DOHH2 (cell line): ENCODE measurements at regions not wholly inside any gene's neighbourhood (a gene's known extent, or its start where the extent isn't known, plus 50 kb on each side); places are given as distances from the start of the nearest gene placed in this dataset.
"Not testable (repeated sequence)": the region's sequence is repeated elsewhere in the genome, so short reads cannot be mapped to it uniquely, and the experiment has no call there.

Source experiments
- H3F3A ChIP-seq: fragments of 200-600 bp; sonication (generic), shearing (Covaris generic); 2 replicates; pipeline ENCODE4 v1.6.0; 2016; ENCODE audit warnings: antibody characterized with exemption, mild to moderate bottlenecking; ENCODE audit not compliant: control insufficient read depth, insufficient read depth
- H3K27ac ChIP-seq: fragments of 200-600 bp; sonication (generic); 2 replicates; pipeline ENCODE4 v1.5.1; 2014; ENCODE audit warnings: low read depth, mild to moderate bottlenecking, low read length, moderate library complexity
- H3K27me3 ChIP-seq: fragments of 200-600 bp; sonication (generic); 2 replicates; pipeline ENCODE4 v1.6.1; 2014; ENCODE audit warnings: mild to moderate bottlenecking, low read length, mixed read lengths; ENCODE audit not compliant: control insufficient read depth
- H3K36me3 ChIP-seq: fragments of 200-600 bp; sonication (generic); 2 replicates; pipeline ENCODE4 v1.6.1; 2014; ENCODE audit warnings: mild to moderate bottlenecking, low read length, moderate library complexity, mixed read lengths; ENCODE audit not compliant: control insufficient read depth
- H3K4me1 ChIP-seq: fragments of 200-600 bp; sonication (generic); 2 replicates; pipeline ENCODE4 v1.6.1; 2014; ENCODE audit warnings: mild to moderate bottlenecking, low read length, mixed read lengths; ENCODE audit not compliant: control insufficient read depth
- H3K4me2 ChIP-seq: fragments of 200-600 bp; sonication (generic); 2 replicates; pipeline ENCODE4 v1.6.0; 2014; ENCODE audit warnings: mild to moderate bottlenecking, low read length, moderate library complexity
- H3K4me3 ChIP-seq: fragments of 200-600 bp; sonication (generic); 2 replicates; pipeline ENCODE4 v1.5.1; 2014; ENCODE audit warnings: mild to moderate bottlenecking, low read length, mixed read lengths
- H3K79me2 ChIP-seq: fragments of 200-600 bp; sonication (generic); 2 replicates; pipeline ENCODE4 v1.6.1; 2014; ENCODE audit warnings: mild to moderate bottlenecking, low read length, mixed read lengths; ENCODE audit not compliant: control insufficient read depth
- H3K9me2 ChIP-seq: fragments of 200-600 bp; sonication (generic); replicated peaks from 2 replicates; pipeline ENCODE4 v1.6.1; 2014; ENCODE audit warnings: mild to moderate bottlenecking, low read length, mixed read lengths; ENCODE audit not compliant: control insufficient read depth
- H3K9me3 ChIP-seq: fragments of 200-600 bp; sonication (generic); 2 replicates; pipeline ENCODE4 v1.6.1; 2014; ENCODE audit warnings: antibody characterized with exemption, low read length, mixed read lengths; ENCODE audit not compliant: control insufficient read depth, insufficient read depth
- H4K20me1 ChIP-seq: fragments of 200-600 bp; sonication (generic); 2 replicates; pipeline ENCODE4 v1.6.0; 2014; ENCODE audit warnings: low read depth, mild to moderate bottlenecking, antibody characterized with exemption, low read length, moderate library complexity; ENCODE audit not compliant: control insufficient read depth, insufficient read depth
- EZH2phosphoT487 ChIP-seq: fragments of 200-600 bp; sonication (generic); IDR thresholded peaks from 2 replicates; pipeline ENCODE4 v1.6.1; 2017; ENCODE audit warnings: borderline replicate concordance, mild to moderate bottlenecking, antibody characterized with exemption, low read length, moderate library complexity, mixed read lengths
- TF ChIP-seq, protein P1 (sequence below): fragments of 200-600 bp; sonication (generic); IDR thresholded peaks from one replicate; pipeline ENCODE4 v1.5.1; 2014; ENCODE audit warnings: antibody characterized with exemption, mild to moderate bottlenecking, low read depth, low read length; ENCODE audit not compliant: poor library complexity, severe bottlenecking

DNA sequence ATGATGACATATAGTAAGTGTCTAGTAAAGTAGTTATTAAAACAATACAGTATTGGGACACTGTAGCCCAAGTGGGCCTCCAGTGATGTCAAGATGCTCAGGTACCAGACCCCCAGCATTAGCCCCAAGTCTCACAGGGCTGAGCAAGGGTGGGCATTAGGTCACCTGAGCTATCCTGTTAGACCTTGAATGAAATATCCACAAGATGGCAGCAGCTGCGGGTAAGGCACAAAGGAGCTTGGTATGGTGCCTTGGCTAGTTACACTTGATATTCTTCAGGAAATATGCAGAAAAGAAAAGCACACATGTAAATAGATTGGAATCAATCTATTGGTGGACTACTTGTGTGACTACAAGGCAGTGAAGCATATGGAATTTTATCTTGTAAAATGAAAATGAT lies 701.8 kb upstream of the ADGRB3 start:
- Histone ChIP-seq H4K20me1 (no peaks in the 10 kb centered on the region), H3K27me3 (no peaks in the 10 kb centered on the region), H3K4me2 (no peak overlapping the region), H3K36me3 (no peaks in the 10 kb centered on the region), H3K9me2 (no peaks in the 10 kb centered on the region), H3K4me1 (no peaks in the 10 kb centered on the region), H3K79me2 (no peaks in the 10 kb centered on the region), H3K27ac (no peak overlapping the region), H3F3A (no peaks in the 10 kb centered on the region), H3K4me3 (no peak overlapping the region), H3K9me3 (no peaks in the 10 kb centered on the region)
- TF ChIP-seq, protein P1, sequence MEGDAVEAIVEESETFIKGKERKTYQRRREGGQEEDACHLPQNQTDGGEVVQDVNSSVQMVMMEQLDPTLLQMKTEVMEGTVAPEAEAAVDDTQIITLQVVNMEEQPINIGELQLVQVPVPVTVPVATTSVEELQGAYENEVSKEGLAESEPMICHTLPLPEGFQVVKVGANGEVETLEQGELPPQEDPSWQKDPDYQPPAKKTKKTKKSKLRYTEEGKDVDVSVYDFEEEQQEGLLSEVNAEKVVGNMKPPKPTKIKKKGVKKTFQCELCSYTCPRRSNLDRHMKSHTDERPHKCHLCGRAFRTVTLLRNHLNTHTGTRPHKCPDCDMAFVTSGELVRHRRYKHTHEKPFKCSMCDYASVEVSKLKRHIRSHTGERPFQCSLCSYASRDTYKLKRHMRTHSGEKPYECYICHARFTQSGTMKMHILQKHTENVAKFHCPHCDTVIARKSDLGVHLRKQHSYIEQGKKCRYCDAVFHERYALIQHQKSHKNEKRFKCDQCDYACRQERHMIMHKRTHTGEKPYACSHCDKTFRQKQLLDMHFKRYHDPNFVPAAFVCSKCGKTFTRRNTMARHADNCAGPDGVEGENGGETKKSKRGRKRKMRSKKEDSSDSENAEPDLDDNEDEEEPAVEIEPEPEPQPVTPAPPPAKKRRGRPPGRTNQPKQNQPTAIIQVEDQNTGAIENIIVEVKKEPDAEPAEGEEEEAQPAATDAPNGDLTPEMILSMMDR = peak; percentile 40
- TF ChIP-seq EZH2phosphoT487 = no peak

DNA sequence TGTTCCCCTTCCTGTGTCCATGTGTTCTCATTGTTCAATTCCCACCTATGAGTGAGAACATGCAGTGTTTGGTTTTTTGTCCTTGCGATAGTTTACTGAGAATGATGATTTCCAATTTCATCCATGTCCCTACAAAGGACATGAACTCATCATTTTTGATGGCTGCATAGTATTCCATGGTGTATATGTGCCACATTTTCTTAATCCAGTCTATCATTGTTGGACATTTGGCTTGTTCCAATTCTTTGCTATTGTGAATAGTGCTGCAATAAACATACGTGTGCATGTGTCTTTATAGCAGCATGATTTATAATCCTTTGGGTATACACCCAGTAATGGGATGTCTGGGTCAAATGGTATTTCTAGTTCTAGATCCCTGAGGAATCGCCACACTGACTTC lies 712.5 kb upstream of the ADGRB3 start:
- H3K79me2 ChIP-seq, H3K4me1 ChIP-seq, H3K9me3 ChIP-seq, H4K20me1 ChIP-seq, H3K4me2 ChIP-seq, H3F3A ChIP-seq, H3K36me3 ChIP-seq, H3K27ac ChIP-seq, H3K27me3 ChIP-seq, H3K9me2 ChIP-seq, H3K4me3 ChIP-seq: not testable (repeated sequence)

DNA sequence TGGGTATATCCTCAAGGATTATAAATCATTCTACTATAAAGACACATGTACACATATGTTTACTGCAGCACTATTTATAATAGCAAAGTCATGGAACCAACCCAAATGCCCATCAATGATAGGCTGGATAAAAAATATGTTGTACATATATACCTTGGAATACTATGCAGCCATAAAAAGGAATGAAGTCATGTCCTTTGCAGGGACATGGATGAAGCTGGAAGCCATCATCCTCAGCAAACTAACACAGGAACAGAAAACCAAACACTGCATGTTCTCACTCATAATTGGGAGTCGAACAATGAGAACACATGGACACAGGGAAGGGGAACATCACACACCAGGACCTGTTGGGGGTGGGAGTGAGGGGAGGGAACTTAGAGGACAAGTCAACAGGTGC lies 715.0 kb upstream of the ADGRB3 start:
- not testable (repeated sequence) for H3K27me3 ChIP-seq, H3K4me3 ChIP-seq, H3K9me3 ChIP-seq, H3K4me2 ChIP-seq, H3K79me2 ChIP-seq, H4K20me1 ChIP-seq, H3K36me3 ChIP-seq, H3K9me2 ChIP-seq, H3K27ac ChIP-seq, H3K4me1 ChIP-seq, H3F3A ChIP-seq

DNA sequence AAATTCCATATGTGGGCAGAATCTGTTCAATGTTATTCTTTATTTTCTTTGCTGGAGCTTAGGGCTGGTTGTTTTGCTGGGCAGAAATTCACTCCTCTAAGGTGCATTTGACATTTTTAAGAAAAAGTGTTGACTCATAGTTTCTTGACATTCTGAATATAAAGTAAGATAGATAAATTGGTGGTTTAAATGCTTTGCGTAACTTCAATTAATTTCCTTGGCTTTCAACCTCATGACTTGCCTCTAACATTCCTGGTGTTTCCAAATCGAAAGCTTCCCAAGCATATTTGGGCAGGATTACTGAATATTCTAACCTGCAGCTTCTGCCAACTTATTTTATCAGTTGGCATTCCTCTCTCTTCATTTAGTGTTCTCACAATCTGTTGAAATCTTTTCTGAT lies 718.7 kb upstream of the ADGRB3 start:
- TF ChIP-seq, protein P1 = no peak
- no peak for TF ChIP-seq EZH2phosphoT487
- Histone ChIP-seq H3K79me2 (no peaks in the 10 kb centered on the region), H3K9me2 (no peaks in the 10 kb centered on the region), H4K20me1 (no peaks in the 10 kb centered on the region), H3K4me1 (no peaks in the 10 kb centered on the region), H3K9me3 (no peaks in the 10 kb centered on the region), H3K4me3 (no peak overlapping the region), H3K27me3 (no peaks in the 10 kb centered on the region), H3F3A (no peaks in the 10 kb centered on the region), H3K27ac (no peak overlapping the region), H3K36me3 (no peaks in the 10 kb centered on the region), H3K4me2 (no peak overlapping the region)
